SU-DHL-6 (cell line): ENCODE measurements at regions not wholly inside any gene's neighbourhood (a gene's known extent, or its start where the extent isn't known, plus 50 kb on each side); places are given as distances from the start of the nearest gene placed in this dataset.
"Not testable (repeated sequence)": the region's sequence is repeated elsewhere in the genome, so short reads cannot be mapped to it uniquely, and the experiment has no call there.

Experiments used
- H2AFZ ChIP-seq: fragments of 200-600 bp; sonication (generic); 2 replicates; pipeline ENCODE4 v1.6.1; 2014; ENCODE audit warnings: low read depth, mild to moderate bottlenecking, moderate library complexity, mixed read lengths, antibody characterized with exemption, low read length; ENCODE audit not compliant: severe bottlenecking
- H3F3A ChIP-seq: fragments of 200-600 bp; shearing (Covaris generic); 2 replicates; pipeline ENCODE4 v1.6.0; 2016; ENCODE audit warnings: antibody characterized with exemption, mild to moderate bottlenecking; ENCODE audit not compliant: insufficient read depth
- H3K27ac ChIP-seq: fragments of 200-600 bp; sonication (generic); 2 replicates; pipeline ENCODE4 v1.5.1; 2016; ENCODE audit warnings: low read depth, mild to moderate bottlenecking, low read length, moderate library complexity, mixed read lengths
- H3K27me3 ChIP-seq: fragments of 200-600 bp; sonication (generic), shearing (Covaris generic); 2 replicates; pipeline ENCODE4 v1.6.0; 2014; ENCODE audit warnings: mild to moderate bottlenecking, low read length
- H3K36me3 ChIP-seq: fragments of 200-600 bp; sonication (generic); 2 replicates; pipeline ENCODE4 v1.6.1; 2014; ENCODE audit warnings: mild to moderate bottlenecking, low read length, mixed read lengths
- H3K4me2 ChIP-seq: fragments of 300-600, 200-600 bp; shearing (Covaris generic), sonication (generic); 2 replicates; pipeline ENCODE4 v1.6.0; 2014; ENCODE audit warnings: low read length, low read depth, mild to moderate bottlenecking; ENCODE audit not compliant: poor library complexity, severe bottlenecking
- H3K4me3 ChIP-seq: fragments of 200-600 bp; sonication (generic); 2 replicates; pipeline ENCODE4 v1.5.1; 2014; ENCODE audit warnings: antibody characterized with exemption, low read length, mild to moderate bottlenecking, mixed read lengths; ENCODE audit not compliant: insufficient read depth, poor library complexity, severe bottlenecking
- H3K79me2 ChIP-seq: fragments of 200-600 bp; sonication (generic); 2 replicates; pipeline ENCODE4 v1.6.1; 2014; ENCODE audit warnings: mild to moderate bottlenecking, low read length, moderate library complexity; ENCODE audit not compliant: insufficient read depth
- H3K9ac ChIP-seq: fragments of 200-600 bp; sonication (generic); 2 replicates; pipeline ENCODE4 v1.7.0; 2014; ENCODE audit warnings: mild to moderate bottlenecking, low read length
- H3K9me2 ChIP-seq: fragments of 200-600 bp; sonication (generic); replicated peaks from 2 replicates; pipeline ENCODE4 v1.6.1; 2014; ENCODE audit warnings: low read length; ENCODE audit not compliant: insufficient read depth
- H3K9me3 ChIP-seq: fragments of 200-600 bp; sonication (generic); 2 replicates; pipeline ENCODE4 v1.6.1; 2014; ENCODE audit warnings: low read length, mixed read lengths; ENCODE audit not compliant: insufficient read depth
- H4K20me1 ChIP-seq: fragments of 200-600 bp; sonication (generic); 2 replicates; pipeline ENCODE4 v1.6.1; 2014; ENCODE audit warnings: low read depth, mild to moderate bottlenecking, antibody characterized with exemption, low read length, moderate library complexity, mixed read lengths
- EZH2phosphoT487 ChIP-seq: fragments of 200-600 bp; sonication (generic), shearing (Covaris generic); conservative IDR thresholded peaks from 2 replicates; pipeline ENCODE4 v1.6.1; 2018; ENCODE audit warnings: mild to moderate bottlenecking, antibody characterized with exemption, low read length, moderate library complexity, mixed read lengths
- TF ChIP-seq, protein P1 (sequence below): fragments of 200-600 bp; sonication (generic); IDR thresholded peaks from one replicate; pipeline ENCODE4 v1.5.1; 2017; ENCODE audit warnings: antibody characterized with exemption, mild to moderate bottlenecking, low read length, moderate library complexity; ENCODE audit not compliant: insufficient read depth, poor library complexity, severe bottlenecking

DNA sequence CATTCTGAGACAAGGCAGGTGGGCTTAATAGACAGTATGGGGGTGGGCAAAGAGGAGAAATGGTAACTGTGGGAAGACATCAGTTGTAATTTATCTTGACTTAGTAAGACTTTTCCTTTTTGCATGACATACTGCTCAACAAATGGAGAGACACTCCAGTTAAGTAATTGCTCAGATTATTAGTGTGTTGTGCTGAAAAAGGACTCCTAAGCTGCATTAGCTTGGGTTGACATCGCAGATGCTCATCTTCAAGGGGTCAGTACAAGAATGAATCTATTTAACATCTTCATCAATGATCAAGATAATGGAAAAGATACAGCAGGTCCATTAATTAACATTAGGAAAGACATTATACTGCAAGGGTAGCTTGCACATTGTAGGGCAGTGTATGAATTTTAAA is 181.1 kb upstream of the ELAVL2 start:
- H3F3A ChIP-seq: no peaks in the 10 kb centered on the region
- no peaks in the 10 kb centered on the region for H3K9me3 ChIP-seq
- H3K9me2 ChIP-seq: 0 out of 2 replicates have a peak, but pooled peaks cover 6% of the 10 kb centered on the region
- H3K4me2 ChIP-seq: no peak overlapping the region
- H3K27me3 ChIP-seq: no peaks in the 10 kb centered on the region
- TF ChIP-seq, protein P1, sequence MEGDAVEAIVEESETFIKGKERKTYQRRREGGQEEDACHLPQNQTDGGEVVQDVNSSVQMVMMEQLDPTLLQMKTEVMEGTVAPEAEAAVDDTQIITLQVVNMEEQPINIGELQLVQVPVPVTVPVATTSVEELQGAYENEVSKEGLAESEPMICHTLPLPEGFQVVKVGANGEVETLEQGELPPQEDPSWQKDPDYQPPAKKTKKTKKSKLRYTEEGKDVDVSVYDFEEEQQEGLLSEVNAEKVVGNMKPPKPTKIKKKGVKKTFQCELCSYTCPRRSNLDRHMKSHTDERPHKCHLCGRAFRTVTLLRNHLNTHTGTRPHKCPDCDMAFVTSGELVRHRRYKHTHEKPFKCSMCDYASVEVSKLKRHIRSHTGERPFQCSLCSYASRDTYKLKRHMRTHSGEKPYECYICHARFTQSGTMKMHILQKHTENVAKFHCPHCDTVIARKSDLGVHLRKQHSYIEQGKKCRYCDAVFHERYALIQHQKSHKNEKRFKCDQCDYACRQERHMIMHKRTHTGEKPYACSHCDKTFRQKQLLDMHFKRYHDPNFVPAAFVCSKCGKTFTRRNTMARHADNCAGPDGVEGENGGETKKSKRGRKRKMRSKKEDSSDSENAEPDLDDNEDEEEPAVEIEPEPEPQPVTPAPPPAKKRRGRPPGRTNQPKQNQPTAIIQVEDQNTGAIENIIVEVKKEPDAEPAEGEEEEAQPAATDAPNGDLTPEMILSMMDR: no peak
- no peak for TF ChIP-seq EZH2phosphoT487
- no peak overlapping the region for H3K9ac ChIP-seq
- H3K27ac ChIP-seq: no peak overlapping the region
- H3K79me2 ChIP-seq: no peaks in the 10 kb centered on the region
- no peaks in the 10 kb centered on the region for H3K36me3 ChIP-seq
- H4K20me1 ChIP-seq: no peaks in the 10 kb centered on the region
- H2AFZ ChIP-seq: no peak overlapping the region
- H3K4me3 ChIP-seq: no peak overlapping the region

DNA sequence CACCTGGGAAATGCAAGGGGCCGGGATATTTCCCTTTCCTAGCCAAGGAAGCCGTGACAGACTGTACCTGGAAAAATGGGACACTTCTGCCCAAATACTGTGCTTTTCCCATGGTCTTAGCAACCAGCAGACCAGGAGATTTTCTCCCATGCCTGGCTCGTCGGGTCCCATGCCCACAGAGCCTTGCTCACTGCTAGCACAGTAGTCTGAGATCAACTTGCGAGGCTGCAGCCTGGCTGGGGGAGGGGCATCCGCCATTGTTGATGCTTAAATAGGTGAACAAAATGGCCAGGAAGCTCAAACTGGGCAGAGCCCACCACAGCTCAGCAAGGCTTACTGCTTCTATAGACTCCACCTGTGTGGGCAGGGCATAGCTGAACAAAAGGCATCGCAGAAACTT is 165.8 kb upstream of the ELAVL2 start:
- H3K9me3 ChIP-seq, H3K4me2 ChIP-seq, H3K79me2 ChIP-seq, H3K27ac ChIP-seq, H3K4me3 ChIP-seq, H4K20me1 ChIP-seq, H3K27me3 ChIP-seq, H3K36me3 ChIP-seq, H3F3A ChIP-seq, H3K9ac ChIP-seq, H3K9me2 ChIP-seq, H2AFZ ChIP-seq: not testable (repeated sequence)

DNA sequence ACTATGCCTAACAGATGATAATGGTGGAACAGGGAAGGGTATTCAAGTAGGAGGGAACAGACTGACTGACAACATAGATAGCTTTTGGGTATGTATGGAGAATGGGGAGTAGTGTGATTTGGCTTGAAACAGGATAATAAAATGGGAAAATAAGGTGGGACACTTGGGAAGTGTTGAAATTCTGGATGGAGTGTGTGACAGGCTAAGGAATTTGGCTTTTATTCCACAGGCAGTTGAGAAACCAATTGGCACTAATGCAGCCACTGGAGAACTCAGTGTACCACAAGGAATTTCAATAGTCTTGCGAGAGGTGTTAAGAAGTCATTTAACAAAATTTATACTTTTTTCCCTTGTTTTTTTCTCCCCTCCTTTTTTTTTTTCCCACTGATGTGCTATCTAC is 153.5 kb upstream of the ELAVL2 start:
- Histone ChIP-seq H3K9me3 (no peaks in the 10 kb centered on the region), H3K4me2 (no peak overlapping the region)
- no peak for TF ChIP-seq EZH2phosphoT487
- TF ChIP-seq, protein P1: no peak

DNA sequence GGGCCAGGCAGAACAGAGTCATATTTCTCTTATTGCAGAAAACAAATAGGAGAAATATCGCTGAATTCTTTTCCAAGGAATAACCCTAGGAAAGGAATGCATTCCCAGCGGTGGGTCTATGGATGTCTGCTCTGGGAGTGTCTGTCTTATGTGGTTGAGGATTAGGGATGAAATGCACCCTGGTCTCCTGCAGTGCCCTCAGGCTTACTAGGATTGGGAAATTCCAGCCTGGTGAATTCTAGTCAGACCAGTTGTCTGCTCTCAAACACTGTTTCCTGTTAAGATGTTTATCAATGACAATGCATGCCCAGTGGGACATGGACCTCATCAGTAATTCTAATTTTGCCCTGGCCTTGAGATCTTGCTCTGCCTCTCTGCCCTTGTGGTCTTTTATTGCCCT is 136.1 kb upstream of the ELAVL2 start:
- Histone ChIP-seq H3K27me3 (no peaks in the 10 kb centered on the region), H3K27ac (no peak overlapping the region), H3K79me2 (no peaks in the 10 kb centered on the region), H2AFZ (no peak overlapping the region), H3K36me3 (no peaks in the 10 kb centered on the region), H4K20me1 (no peaks in the 10 kb centered on the region), H3F3A (no peaks in the 10 kb centered on the region), H3K4me3 (no peak overlapping the region), H3K9me2 (no peaks in the 10 kb centered on the region), H3K9ac (no peak overlapping the region), H3K4me2 (no peak overlapping the region), H3K9me3 (no peaks in the 10 kb centered on the region)
- TF ChIP-seq, protein P1: no peak
- no peak for TF ChIP-seq EZH2phosphoT487

More for the DNA sequence above, 153.5 kb upstream of the ELAVL2 start:
- Histone ChIP-seq H3K9me2 (no peaks in the 10 kb centered on the region), H4K20me1 (no peaks in the 10 kb centered on the region), H3K36me3 (no peaks in the 10 kb centered on the region), H3K9ac (no peak overlapping the region), H3K27ac (no peak overlapping the region), H3K4me3 (no peak overlapping the region), H2AFZ (no peak overlapping the region), H3K27me3 (no peaks in the 10 kb centered on the region), H3F3A (no peaks in the 10 kb centered on the region), H3K79me2 (no peaks in the 10 kb centered on the region)
